GM18868 (cell line): ENCODE measurements at regions not wholly inside any gene's neighbourhood (a gene's known extent, or its start where the extent isn't known, plus 50 kb on each side); places are given as distances from the start of the nearest gene placed in this dataset.
"Not testable (repeated sequence)": the region's sequence is repeated elsewhere in the genome, so short reads cannot be mapped to it uniquely, and the experiment has no call there.

Experiments used
- ATAC-seq: cut with Tn5 transposase; IDR thresholded peaks from one replicate; pipeline ENCODE4 v1.9.1; 2021; ENCODE audit warnings: mild to moderate bottlenecking, moderate library complexity; ENCODE audit not compliant: unreplicated experiment

- no peak for ATAC-seq
These were observed 318.8 kb upstream of the RASGEF1B start for GRCh38 chr4:81790477-81790876.

- no peak for ATAC-seq
These were observed 318.2 kb upstream of the RASGEF1B start for GRCh38 chr4:81789741-81790399.

DNA sequence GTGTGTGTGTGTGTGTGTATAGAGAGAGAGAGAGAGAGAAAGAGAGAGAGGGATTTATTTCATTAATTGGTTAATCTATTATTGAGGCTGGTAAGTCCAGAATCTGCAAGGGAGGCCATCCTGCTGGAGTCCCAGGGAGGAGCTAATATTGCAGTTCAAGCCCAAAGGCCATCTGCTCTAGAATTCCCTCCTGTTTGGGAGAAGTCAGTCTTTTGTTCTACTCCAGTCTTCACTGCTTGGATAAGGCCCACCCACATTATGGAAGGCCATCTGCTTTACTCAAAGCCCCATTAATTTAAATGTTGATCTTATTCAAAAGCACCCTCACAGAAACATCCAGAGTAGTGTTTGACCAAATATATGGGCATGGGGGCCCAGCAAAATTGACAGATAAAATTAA lies 317.5 kb upstream of the RASGEF1B start:
- no peak for ATAC-seq

- no peak for ATAC-seq
These were observed 315.1 kb upstream of the RASGEF1B start for GRCh38 chr4:81786766-81787165.

- no peak for ATAC-seq
These were observed 314.5 kb upstream of the RASGEF1B start for GRCh38 chr4:81786063-81786763.

DNA sequence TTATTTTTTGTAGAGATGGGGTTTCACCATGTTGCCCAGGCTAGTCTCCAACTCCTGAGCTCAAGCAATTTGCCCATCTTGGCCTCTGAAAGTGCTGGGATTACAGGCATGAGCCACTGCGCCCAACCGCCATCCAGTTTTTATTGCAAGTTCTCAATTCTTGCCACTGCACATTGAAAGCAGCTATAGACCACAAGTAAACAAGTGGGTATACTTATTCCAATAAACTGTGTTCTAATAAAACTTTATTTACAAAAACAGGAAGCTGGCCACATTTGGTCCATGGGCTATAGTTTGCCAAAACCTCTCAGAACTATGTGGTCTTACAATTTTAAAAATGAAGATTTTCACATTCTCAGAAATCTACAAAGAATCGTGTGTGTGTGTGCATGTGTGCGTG lies 313.6 kb upstream of the RASGEF1B start:
- no peak for ATAC-seq

GRCh38 chr4:81783558-81783957 lies 311.9 kb upstream of the RASGEF1B start:
- no peak for ATAC-seq

- ATAC-seq: no peak
These were observed 310.1 kb upstream of the RASGEF1B start for GRCh38 chr4:81781799-81782198.

- ATAC-seq: not testable (repeated sequence)
These were observed 306.0 kb upstream of the RASGEF1B start for GRCh38 chr4:81777718-81778117.

DNA sequence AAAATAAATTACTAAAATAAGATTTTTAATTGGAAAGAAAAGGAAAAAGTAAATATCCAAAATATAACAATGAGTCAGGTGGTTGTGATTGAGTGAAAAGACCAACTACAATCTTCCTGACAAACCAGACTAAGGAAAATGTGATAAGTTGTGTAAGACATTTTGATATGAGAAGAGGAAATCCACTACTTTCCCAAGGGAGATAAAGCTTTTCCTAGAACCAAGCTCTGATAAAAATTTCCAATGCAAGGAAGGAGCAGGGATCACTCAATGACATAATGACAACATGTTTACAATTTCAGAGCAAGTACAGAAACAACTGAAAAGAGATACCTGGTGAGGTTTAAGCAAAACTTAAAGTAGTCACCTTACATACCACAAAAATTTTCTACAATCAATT lies 305.1 kb upstream of the RASGEF1B start:
- ATAC-seq: no peak

DNA sequence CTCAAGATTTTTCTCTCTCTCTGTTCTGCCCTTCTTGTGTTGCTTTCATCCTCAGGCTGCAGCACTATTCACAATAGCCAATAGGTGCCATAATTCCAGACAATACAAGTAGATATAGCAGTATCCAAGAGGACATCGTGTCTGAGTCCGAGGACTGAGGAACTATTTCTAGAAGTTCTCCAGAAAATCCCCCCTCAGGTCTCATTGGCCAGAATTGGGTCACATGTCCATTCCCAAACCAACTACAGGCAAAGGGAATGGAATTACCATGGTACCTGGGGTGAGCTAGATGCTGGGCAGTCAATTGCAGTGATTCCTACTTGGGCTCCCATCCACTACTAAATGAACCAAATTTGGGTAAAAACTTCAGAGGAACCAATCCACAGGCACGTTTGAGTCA lies 301.9 kb upstream of the RASGEF1B start:
- no peak for ATAC-seq

DNA sequence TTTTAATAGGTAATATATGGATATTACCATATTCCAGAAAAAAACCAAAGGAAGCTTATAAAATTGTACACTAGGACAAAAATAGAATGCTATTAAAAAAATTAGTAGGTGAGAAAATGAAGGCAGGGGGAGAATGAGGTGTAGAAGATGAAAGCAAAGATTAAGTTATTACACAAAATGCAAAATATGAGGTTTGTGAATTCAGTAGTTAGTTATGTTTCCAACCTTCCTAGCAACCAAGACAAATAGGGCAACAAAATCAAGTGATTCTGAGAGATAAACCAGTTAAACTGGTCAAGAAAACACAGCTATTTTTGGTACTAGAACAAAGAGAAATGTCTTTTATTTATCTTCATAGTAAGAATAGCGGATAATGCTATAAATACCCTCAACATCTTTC lies 300.0 kb upstream of the RASGEF1B start:
- no peak for ATAC-seq

DNA sequence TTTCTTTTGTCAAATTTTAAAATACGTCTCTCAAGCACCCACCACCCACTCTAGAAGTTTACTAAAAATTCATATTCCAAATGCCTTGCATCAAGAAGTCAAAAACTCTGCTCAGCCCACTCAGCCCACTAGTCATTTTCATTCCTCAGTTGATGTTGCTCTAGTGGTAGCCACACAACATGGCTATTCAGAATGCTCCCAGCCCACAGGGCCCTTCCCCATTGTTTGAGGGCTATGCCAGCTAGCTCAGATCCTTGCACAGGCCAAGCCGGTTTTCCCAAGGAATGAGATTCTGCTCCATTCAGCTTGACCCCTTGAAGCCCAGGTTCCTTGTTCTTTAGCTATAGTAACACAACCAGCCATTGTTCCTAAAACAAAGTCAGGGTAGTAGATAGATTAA lies 297.5 kb upstream of the RASGEF1B start:
- ATAC-seq: no peak

GRCh38 chr4:81758574-81759264 lies 287.0 kb upstream of the RASGEF1B start:
- ATAC-seq: no peak

DNA sequence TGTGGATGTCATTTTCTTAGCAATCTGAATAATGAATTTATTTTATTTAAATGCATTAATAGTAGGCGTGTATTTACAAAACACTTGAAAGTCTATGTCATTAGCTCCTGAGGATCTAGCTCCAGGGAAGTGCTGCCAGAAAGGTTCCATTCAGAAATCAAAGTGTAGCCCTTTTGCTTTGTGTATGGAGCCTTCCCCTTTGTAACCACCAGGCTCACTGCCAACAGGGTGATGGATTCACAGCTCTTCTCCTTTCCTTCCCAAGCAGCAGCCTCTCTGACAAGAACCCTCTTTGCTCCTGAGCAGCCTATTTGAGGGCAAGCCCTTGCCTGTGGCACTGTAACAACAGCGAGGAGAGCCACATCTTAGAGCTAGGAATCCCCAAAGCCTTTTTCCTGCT lies 286.0 kb upstream of the RASGEF1B start:
- ATAC-seq: no peak

DNA sequence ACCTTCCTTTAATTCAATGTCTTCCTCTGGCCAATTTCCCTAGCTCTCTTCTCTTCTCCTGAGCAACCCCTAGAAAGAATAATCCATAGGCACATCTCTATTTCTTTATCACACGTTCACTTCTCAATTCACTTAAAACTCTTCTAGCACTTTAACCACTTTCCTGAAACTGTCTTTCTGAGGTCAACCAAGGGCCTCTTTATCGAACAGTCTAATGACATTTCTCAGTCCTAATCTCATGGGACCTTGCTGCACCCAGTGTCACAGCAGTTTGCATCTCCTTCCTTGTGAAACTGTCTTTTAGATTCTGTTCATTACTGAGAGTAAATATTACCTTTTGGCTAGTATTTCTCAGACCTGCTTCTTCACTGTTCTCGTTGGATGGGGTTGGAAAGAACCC lies 285.3 kb upstream of the RASGEF1B start:
- ATAC-seq: no peak

DNA sequence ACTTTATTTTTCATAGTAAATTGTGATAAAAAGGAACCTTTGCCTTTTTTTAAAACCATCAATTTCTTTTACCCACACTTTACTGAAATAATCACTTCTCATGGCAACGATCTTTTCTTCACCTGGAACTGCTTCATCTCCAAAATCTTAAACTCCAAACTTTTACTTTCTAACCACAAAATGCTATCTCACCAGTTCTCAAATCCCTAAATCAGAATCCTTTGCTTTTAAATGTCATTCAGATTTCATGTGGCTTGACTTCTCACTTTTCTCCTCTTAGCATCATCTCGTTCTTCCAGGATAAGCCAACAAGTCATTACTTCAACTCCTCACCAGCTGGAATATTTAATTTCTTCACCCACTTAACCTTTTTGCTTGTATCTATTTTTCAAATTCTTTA lies 284.3 kb upstream of the RASGEF1B start:
- ATAC-seq: no peak

GRCh38 chr4:81754169-81754568 lies 282.5 kb upstream of the RASGEF1B start:
- no peak for ATAC-seq

- ATAC-seq: no peak
These were observed 280.0 kb upstream of the RASGEF1B start for GRCh38 chr4:81751531-81752289.

- ATAC-seq: no peak
These were observed 275.7 kb upstream of the RASGEF1B start for GRCh38 chr4:81747242-81747930.

GRCh38 chr4:81746773-81747172 lies 275.1 kb upstream of the RASGEF1B start:
- no peak for ATAC-seq
